Fibroblast of mammary gland (primary cell): ENCODE measurements at regions not wholly inside any gene's neighbourhood (a gene's known extent, or its start where the extent isn't known, plus 50 kb on each side); places are given as distances from the start of the nearest gene placed in this dataset.

Experiments used
- DNase-seq: peaks from one replicate; pipeline ENCODE4 v3.0.0-alpha.2; 2010; ENCODE audit warnings: low read depth
- H3K4me3 ChIP-seq: 2 replicates; pipeline ENCODE4 v1.5.1; 2011; ENCODE audit warnings: low read depth, mild to moderate bottlenecking, low read length, moderate library complexity; ENCODE audit not compliant: control insufficient read depth
- TF ChIP-seq, protein P1 (sequence below): conservative IDR thresholded peaks from 2 replicates; pipeline ENCODE4 v1.5.1; 2011; ENCODE audit warnings: low read depth, low read length, inconsistent platforms; ENCODE audit not compliant: control insufficient read depth, insufficient read depth

DNA sequence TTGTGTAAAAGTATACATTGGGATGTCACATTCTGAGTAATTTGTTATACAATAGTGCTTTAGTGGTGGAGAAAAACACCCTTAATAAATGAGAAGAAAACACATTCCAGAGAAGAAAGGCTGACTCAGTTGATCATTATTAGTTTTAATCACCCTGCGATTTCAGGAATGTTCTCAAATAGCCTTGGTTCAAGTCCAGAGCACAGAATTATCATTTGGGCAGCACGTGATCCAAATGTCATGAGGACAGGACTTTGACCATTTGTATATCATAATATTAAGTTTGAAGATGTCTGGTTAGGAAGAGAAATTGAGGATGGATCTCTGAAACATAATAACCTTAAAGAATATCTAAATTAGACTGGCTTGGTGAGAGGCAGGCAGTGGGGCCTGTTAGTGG, 1434.3 kb upstream of the TENM3 start:
- H3K4me3 ChIP-seq: no peak overlapping the region
- TF ChIP-seq, protein P1, sequence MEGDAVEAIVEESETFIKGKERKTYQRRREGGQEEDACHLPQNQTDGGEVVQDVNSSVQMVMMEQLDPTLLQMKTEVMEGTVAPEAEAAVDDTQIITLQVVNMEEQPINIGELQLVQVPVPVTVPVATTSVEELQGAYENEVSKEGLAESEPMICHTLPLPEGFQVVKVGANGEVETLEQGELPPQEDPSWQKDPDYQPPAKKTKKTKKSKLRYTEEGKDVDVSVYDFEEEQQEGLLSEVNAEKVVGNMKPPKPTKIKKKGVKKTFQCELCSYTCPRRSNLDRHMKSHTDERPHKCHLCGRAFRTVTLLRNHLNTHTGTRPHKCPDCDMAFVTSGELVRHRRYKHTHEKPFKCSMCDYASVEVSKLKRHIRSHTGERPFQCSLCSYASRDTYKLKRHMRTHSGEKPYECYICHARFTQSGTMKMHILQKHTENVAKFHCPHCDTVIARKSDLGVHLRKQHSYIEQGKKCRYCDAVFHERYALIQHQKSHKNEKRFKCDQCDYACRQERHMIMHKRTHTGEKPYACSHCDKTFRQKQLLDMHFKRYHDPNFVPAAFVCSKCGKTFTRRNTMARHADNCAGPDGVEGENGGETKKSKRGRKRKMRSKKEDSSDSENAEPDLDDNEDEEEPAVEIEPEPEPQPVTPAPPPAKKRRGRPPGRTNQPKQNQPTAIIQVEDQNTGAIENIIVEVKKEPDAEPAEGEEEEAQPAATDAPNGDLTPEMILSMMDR: no peak
- no peak for DNase-seq

- TF ChIP-seq, protein P1: no peak
These were observed 1433.8 kb upstream of the TENM3 start for GRCh38 chr4:180809439-180809838.

GRCh38 chr4:180810581-180810980, 1432.6 kb upstream of the TENM3 start:
- no peak for DNase-seq
- TF ChIP-seq, protein P1: no peak
- H3K4me3 ChIP-seq: no peak overlapping the region

More at GRCh38 chr4:180809439-180809838, 1433.8 kb upstream of the TENM3 start:
- no peak for DNase-seq
- H3K4me3 ChIP-seq: no peak overlapping the region

- TF ChIP-seq, protein P1: no peak
- H3K4me3 ChIP-seq: no peak overlapping the region
- no peak for DNase-seq
These were observed 1431.6 kb upstream of the TENM3 start for GRCh38 chr4:180811556-180811955.

DNA sequence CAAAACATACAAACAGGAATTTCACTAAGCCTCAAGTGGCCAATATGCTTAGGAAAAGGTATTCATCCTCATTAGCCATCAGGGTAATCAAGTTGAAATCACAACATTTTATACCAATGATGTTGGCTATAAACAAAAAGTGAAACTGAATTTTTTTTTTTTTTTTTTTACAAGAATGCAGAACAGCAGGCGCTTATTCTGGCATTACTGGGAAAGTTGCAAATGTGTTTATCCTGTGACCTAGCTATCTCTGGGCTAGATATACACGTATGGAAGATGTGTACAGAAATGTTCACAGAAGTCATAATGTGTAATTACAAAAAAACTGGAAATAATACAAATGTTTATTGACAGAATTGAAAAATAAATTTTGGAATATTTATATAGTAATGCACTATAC, 1430.4 kb upstream of the TENM3 start:
- DNase-seq: no peak
- TF ChIP-seq, protein P1: no peak

DNA sequence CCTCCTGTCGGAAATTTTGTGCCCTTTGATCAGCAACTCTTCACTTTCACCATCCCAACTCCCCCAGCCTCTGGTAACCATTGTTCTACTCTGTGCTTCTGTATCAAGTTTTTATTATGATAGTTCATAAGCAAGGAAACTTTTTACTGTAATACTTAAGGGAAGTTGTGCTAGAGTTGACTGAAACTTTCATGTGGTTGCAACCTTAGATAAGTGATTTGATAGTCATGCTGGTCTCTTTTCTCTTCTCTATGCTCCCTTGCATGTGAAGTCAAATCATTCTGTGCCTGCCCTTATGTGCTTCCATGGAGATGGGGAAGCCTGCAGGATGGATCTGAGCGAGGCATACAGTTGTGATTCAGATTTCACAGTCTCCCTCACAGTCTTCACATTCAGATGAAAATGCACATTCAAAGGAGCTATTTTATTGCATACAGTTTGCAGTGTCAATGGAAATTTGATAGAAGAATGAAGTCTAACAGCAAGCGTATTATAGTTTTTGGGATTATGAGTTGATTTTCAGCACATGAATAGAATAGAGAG, 1428.3 kb upstream of the TENM3 start:
- no peak for DNase-seq
- H3K4me3 ChIP-seq: no peak overlapping the region
- TF ChIP-seq, protein P1: no peak

More for the DNA sequence above, 1430.4 kb upstream of the TENM3 start:
- H3K4me3 ChIP-seq: no peak overlapping the region

- TF ChIP-seq, protein P1: no peak
- DNase-seq: no peak
- no peak overlapping the region for H3K4me3 ChIP-seq
These were observed 1425.7 kb upstream of the TENM3 start for GRCh38 chr4:180817529-180817928.
